ENCODE measurements at regions not wholly inside any gene's neighbourhood (a gene's known extent, or its start where the extent isn't known, plus 50 kb on each side); places are given as distances from the start of the nearest gene placed in this dataset.

GRCh38 chr6:156269751-156270369 lies 507.3 kb upstream of the ARID1B start:
- TF ChIP-seq EZH2 (IDR thresholded peaks at IDR 0.05; ENCODE audit: insufficient read depth, poor library complexity, severe bottlenecking) (no peak), EZH2phosphoT487 (IDR thresholded peaks at IDR 0.05; ENCODE audit: insufficient read depth, low read depth) (no peak)

Measured in GM23248 (cell line).